Activated B cell treated with CpG ODN at 0.5 μM for 24 hours (primary cell): ENCODE measurements at regions not wholly inside any gene's neighbourhood (a gene's known extent, or its start where the extent isn't known, plus 50 kb on each side); places are given as distances from the start of the nearest gene placed in this dataset.

Source experiments
- ATAC-seq: fragments of 200-7000 bp; cut with Tn5 transposase; one replicate; pipeline ENCODE4 v1.10.0; 2021; ENCODE audit warnings: low read depth, mild to moderate bottlenecking, moderate library complexity
- CTCF ChIA-PET: fragments of 350-600 bp; sonication (Branson Sonifier 250); formaldehyde crosslinking; loops from one replicate; lab custom pipeline; 2021; ENCODE audit warnings: antibody characterized with exemption; lab: Charles Lee
- POLR2A ChIA-PET: fragments of 350-600 bp; sonication (Branson Sonifier 250); formaldehyde crosslinking; loops from one replicate; lab custom pipeline; 2021; ENCODE audit warnings: antibody characterized with exemption; lab: Charles Lee
- DNase-seq: peaks from one replicate; pipeline ENCODE4 v3.0.0; 2022
- H3K27ac Mint-ChIP-seq: one replicate; pipeline ENCODE4 v1.8.0; 2020; ENCODE audit warnings: mixed read lengths
- H3K27me3 Mint-ChIP-seq: one replicate; pipeline ENCODE4 v1.8.0; 2021; ENCODE audit warnings: mixed read lengths
- H3K36me3 Mint-ChIP-seq: one replicate; pipeline ENCODE4 v1.8.0; 2021; ENCODE audit warnings: low read depth, mixed read lengths
- H3K4me1 Mint-ChIP-seq: one replicate; pipeline ENCODE4 v1.8.0; 2021; ENCODE audit warnings: mixed read lengths
- H3K4me3 Mint-ChIP-seq: one replicate; pipeline ENCODE4 v1.8.0; 2020; ENCODE audit warnings: mild to moderate bottlenecking, mixed read lengths
- H3K9me3 Mint-ChIP-seq: one replicate; pipeline ENCODE4 v1.8.0; 2020; ENCODE audit warnings: mixed read lengths
- intact Hi-C: fragments of 100-400 bp; cut with micrococcal nuclease; formaldehyde crosslinking; loops from one replicate; pipeline ENCODE4 v1.15.1; 2024
- TF ChIP-seq, protein P1 (sequence below): fragments of 200-600 bp; IDR thresholded peaks from one replicate; pipeline ENCODE4 v1.8.0; 2022; ENCODE audit warnings: antibody characterized with exemption, mild to moderate bottlenecking

DNA sequence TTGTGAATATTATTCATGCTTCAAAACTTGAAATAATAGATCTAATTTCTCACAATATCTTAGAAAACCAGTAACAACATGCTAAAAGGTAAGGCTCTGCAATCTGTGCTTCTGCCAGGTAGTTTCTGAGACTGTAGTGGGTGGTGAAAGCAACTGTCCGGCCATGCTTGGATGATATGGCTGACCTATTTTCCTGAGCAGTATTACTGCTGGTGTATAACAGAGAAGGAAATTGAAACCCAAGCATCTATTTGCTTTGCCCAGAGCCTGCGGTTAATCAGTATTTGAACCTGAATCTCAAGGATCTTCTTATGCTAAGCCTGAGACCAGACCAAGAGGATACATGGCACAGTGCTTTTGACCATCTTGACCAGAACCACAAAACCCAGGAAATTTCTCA is 563.8 kb downstream of the COL12A1 start:
- POLR2A ChIA-PET, result no interaction called here
- no peaks in the 10 kb centered on the region for H3K9me3 Mint-ChIP-seq
- TF ChIP-seq, protein P1, sequence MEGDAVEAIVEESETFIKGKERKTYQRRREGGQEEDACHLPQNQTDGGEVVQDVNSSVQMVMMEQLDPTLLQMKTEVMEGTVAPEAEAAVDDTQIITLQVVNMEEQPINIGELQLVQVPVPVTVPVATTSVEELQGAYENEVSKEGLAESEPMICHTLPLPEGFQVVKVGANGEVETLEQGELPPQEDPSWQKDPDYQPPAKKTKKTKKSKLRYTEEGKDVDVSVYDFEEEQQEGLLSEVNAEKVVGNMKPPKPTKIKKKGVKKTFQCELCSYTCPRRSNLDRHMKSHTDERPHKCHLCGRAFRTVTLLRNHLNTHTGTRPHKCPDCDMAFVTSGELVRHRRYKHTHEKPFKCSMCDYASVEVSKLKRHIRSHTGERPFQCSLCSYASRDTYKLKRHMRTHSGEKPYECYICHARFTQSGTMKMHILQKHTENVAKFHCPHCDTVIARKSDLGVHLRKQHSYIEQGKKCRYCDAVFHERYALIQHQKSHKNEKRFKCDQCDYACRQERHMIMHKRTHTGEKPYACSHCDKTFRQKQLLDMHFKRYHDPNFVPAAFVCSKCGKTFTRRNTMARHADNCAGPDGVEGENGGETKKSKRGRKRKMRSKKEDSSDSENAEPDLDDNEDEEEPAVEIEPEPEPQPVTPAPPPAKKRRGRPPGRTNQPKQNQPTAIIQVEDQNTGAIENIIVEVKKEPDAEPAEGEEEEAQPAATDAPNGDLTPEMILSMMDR, result no peak

DNA sequence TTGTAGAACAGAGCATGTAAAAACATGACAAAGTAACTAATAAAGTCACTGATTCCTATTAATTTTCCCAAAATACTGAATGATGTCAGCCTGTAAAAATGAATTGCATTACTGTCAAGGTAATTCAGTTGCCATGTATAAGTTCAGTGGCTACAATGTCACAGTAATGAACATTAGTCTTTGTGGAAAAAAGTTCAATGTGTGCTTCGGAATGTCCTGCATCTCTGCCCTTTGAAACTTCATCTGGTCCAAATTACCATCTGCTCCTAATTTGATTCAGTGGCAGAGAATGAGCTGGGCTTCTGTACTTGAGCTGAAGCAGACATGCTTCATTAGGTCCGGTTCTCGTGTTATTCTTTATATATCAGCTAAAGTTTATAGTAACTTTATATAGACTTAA is 567.4 kb downstream of the COL12A1 start:
- TF ChIP-seq, protein P1, result no peak
- no peak overlapping the region for H3K4me3 Mint-ChIP-seq
- H3K9me3 Mint-ChIP-seq, result no peaks in the 10 kb centered on the region
- intact Hi-C loops, result no loop called here
- ChIA-PET POLR2A (no interaction called here), CTCF (no interaction called here)
- H3K36me3 Mint-ChIP-seq, result no peaks in the 10 kb centered on the region
- H3K4me1 Mint-ChIP-seq, result no peaks in the 10 kb centered on the region
- no peaks in the 10 kb centered on the region for H3K27me3 Mint-ChIP-seq
- no peak overlapping the region for H3K27ac Mint-ChIP-seq
- no peak for DNase-seq
- ATAC-seq, result no peak

More for the DNA sequence above, 563.8 kb downstream of the COL12A1 start:
- Mint-ChIP-seq H3K4me1 (no peaks in the 10 kb centered on the region), H3K27ac (no peak overlapping the region), H3K4me3 (no peak overlapping the region), H3K27me3 (no peaks in the 10 kb centered on the region), H3K36me3 (no peaks in the 10 kb centered on the region)
- intact Hi-C loops, result no loop called here
- ATAC-seq, result no peak
- DNase-seq, result no peak
- CTCF ChIA-PET, result no interaction called here

DNA sequence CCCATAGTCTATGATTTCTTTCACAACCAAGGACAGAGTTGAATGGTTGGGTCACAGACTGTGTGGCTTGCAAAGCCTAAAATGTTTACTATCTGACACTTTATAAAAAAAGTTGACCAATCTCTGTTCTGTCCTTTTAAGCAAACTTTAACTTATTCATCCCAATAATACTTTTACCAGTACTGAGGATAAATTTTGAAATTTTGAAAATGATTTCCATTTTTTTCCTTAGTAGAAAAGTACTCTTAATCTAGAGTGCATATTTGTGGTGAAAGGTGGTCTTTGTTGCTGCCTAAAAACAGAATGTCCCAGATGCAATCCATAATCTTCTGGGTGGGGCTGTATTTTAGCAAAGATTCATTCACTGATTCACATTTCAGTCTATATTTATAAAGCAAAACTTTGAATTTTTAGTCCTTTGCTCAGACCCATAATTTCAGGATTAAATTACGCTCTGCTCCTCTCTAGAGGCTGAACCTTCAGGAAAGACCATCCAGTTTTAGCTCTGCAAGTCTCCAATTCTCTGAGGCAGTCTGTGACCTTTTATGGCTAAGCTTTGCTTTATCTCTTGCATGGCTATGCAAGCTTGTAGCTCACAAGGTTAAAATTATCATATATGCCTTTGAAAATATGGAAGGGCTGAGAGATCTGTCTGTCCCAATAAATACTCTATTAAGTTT is 573.5 kb downstream of the COL12A1 start:
- ATAC-seq (no peak), DNase-seq (no peak)
- TF ChIP-seq, protein P1, result no peak
- ChIA-PET CTCF (no interaction called here), POLR2A (no interaction called here)
- Mint-ChIP-seq H3K4me1 (no peaks in the 10 kb centered on the region), H3K4me3 (no peak overlapping the region), H3K36me3 (no peaks in the 10 kb centered on the region), H3K27me3 (no peaks in the 10 kb centered on the region), H3K27ac (no peak overlapping the region), H3K9me3 (peaks cover 2% of the 10 kb centered on the region)
- intact Hi-C loops, result no loop called here

DNA sequence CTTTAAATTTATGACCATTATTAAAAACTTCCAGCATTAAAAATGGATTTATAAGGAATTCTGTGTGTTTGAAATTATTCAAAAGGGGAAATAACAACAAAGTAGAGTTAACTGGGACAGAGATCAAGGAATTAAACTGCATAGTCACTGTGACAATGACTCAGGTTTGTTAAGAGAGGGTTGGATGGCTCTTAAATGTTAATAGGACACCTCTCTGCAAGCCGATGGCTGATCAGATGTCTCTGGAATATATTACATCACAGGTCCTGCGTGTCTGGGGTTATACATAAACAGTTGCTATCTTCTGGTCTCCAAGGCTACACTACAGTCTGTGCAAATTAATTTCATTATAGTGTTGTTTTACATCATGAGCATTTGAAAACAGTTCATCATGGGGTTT is 574.3 kb downstream of the COL12A1 start:
- Mint-ChIP-seq H3K27ac (no peak overlapping the region), H3K36me3 (no peaks in the 10 kb centered on the region), H3K4me1 (no peaks in the 10 kb centered on the region), H3K9me3 (peaks cover 2% of the 10 kb centered on the region), H3K27me3 (no peaks in the 10 kb centered on the region), H3K4me3 (no peak overlapping the region)
- POLR2A ChIA-PET, result no interaction called here
- no peak for DNase-seq
- intact Hi-C loops, result no loop called here
- ATAC-seq, result no peak
- CTCF ChIA-PET, result no interaction called here
- TF ChIP-seq, protein P1, result no peak

DNA sequence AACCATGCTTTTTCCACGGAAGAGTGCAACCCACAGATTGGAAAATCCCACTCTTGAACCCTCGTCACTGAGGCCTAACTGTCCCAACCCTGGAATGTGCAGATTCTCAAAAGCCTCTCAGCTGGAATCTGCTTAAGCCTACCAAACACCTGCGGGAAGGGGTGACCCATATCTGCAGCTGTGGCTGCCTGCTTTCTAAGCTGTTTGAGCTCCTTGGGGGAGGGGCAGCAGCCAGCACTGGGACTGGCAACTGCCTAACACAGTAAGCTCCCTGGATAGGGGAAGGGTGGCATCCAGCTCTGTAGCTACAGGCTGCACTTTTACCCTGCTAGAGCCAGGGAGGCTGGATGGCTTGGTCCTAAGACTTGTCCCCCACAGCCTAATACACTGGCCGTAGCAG is 579.6 kb downstream of the COL12A1 start:
- ChIA-PET POLR2A (no interaction called here), CTCF (no interaction called here)
- no peak for ATAC-seq
- TF ChIP-seq, protein P1, result no peak
- Mint-ChIP-seq H3K27ac (no peak overlapping the region), H3K4me3 (no peak overlapping the region), H3K4me1 (no peaks in the 10 kb centered on the region), H3K27me3 (no peaks in the 10 kb centered on the region), H3K36me3 (no peaks in the 10 kb centered on the region), H3K9me3 (peaks cover 9% of the 10 kb centered on the region)
- DNase-seq, result no peak
- intact Hi-C loops, result no loop called here
